Fibroblast of skin of left quadriceps (primary cell): ENCODE measurements at regions not wholly inside any gene's neighbourhood (a gene's known extent, or its start where the extent isn't known, plus 50 kb on each side); places are given as distances from the start of the nearest gene placed in this dataset.
A peak's percentile ranks its signal among the peaks of the same experiment; 100 is the strongest.
"Not testable (repeated sequence)": the region's sequence is repeated elsewhere in the genome, so short reads cannot be mapped to it uniquely, and the experiment has no call there.

Experiments used
- DNase-seq, 2 experiments: peaks; one replicate each; pipeline ENCODE4 v3.0.0-alpha.2; 2013; ENCODE audit warnings: low read depth in 2 of 2

DNA sequence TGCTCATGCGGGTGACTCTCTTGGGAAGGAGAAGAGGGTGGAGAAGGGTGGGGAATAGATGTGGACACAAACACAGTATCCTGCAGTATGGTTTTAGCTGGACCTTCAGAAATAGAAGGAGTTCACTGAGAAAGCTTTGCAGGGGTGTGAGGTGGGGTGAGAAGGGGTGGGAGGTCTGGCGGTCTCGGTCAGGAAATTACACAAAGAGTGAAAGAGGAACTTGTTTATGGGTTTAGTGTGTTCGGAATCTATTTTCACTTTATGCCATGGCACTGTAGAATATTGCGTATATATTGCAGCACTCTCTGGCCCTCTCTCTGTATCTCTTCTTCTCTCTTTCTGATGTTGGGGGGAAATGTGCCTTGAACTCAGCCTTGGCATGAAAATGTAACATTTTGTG lies 148.2 kb upstream of the GOT2 start:
- DNase-seq: no peak

DNA sequence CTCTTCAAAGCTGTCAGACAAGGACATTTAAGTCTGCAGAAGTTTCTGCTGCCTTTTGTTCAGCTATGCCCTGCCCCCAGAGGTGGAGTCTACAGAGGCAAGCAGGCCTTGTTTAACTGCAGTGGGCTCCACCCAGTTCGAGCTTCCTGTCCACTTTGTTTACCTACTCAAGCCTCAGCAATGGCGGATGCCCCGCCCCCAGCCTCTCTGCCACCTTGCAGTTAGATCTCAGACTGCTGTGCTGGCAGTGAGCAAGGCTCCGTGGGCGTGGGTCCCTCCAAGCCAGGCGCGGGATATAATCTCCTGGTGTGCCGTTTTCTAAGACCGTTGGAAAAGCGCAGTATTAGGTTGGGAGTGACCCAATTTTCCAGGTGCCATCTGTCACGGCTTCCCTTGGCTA lies 144.5 kb upstream of the GOT2 start:
- DNase-seq: not testable (repeated sequence)

DNA sequence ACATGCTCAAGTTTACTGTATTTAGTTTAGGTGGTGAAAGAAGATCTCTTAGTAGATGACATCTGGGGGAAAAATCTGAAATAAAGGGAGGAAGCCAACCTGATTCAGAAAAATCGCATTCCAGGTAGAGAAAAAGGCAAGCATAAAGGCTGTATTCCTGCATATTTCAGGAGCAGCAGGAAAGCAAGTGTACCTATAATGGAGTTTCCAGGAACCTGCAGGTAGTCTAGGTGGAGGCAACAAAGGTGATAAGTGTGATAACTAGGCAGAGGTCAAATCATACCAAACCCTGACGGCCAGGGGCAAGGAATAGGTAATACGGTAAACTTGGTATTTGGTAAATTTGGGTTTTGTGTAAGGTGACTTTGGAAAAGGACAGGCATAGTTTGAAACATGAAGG lies 132.8 kb upstream of the GOT2 start:
- no peak for DNase-seq

DNA sequence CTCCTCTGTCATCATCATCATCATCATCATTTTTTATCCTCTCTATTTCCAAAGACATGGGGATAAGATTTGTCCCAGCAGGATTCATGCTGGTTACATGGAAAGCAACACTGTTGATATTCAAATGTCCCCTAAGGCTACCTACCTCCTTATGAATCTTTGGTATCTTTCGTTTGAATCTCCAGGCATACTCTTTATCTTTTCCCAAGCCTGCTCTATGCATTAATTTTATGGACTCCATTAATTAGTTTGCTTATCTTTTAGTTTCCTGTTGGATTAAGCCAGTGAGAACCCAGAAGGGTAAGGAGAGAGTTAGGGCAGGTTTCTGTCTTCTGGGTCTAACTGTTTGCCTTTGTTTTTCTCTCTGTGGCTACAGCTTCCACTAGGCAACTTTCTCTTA lies 129.6 kb upstream of the GOT2 start:
- DNase-seq: no peak

DNA sequence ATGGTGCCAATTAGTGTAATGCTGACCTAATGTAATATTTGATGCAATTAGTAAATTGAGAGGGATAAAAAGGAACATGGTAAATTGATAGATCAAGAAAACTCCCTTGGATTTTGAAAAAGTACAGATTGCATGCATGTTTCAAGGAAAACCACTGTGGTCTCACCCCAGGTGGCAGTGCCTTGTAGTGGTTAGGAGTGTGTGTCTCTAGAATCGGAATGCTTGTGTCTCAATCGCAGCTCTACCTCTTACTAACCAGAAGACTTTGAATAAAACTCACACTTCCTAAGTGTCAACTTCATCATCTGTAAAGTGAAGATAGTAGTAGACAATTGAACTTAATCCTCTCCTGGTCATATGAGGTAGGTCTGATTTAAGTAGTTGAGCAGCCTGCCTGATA lies 128.9 kb upstream of the GOT2 start:
- DNase-seq: no peak

DNA sequence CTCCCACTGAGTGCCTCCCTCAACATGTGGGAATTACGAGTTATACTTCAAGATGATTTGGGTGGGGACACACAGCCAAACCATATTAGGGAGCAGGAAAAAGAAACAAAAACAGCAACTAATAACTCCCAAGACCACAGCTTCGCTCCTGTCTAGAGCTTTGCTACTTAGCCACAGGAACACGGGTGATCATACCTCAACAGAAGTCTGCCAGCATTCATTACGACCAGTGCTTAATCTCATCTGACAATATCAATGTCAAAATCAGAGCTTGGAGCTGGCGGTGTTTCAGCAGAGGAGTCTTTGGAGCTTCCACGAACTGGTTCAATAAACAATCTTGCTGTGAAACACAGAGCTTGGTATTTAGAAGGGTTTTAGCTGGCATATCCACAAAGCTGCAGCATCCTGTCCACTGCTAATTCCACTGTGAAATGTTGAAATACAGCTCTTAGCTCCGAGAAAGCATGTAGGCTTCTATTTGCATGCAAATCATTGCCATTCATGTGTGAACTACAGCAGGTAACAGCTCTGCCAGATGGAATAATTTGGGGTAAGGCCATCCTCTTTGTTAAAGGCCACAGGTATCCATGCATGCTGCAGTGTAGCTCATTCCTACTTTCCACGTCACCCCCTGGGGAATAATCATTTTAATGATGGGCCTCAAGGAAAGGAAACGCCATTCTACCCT lies 128.4 kb upstream of the GOT2 start:
- DNase-seq: no peak

DNA sequence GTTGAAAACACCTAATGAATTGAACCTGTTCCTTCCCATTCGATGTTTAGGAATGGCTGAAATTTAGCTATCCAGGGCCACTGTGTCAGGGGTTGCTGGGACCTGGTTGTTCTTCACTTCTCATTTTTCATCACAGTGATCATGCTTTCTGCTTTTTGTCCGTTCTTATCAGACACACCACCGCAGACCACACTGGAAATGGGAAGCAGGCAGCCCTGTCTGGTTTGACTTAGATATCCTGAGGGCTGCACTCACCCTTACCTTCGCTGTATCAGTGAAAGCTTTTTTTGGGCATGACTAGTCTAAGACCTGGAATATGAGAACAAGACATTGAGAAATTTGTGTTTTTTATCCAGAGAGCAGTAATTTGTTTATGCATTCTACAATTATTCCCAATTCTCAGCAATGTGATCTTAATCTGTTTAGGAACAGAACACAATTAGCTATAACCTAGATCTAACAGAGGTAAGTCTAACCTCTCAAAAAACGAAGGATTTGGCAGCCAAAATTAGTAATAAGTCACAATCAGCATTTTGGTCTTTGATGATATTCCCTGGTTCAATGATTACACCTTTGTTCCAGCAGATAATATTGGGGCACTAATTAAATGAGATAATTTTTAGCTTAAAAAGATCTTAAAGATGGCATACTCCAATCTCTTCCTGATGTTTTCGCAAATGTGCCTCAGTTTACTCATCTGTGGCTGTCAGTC lies 126.0 kb upstream of the GOT2 start:
- DNase-seq: no peak

DNA sequence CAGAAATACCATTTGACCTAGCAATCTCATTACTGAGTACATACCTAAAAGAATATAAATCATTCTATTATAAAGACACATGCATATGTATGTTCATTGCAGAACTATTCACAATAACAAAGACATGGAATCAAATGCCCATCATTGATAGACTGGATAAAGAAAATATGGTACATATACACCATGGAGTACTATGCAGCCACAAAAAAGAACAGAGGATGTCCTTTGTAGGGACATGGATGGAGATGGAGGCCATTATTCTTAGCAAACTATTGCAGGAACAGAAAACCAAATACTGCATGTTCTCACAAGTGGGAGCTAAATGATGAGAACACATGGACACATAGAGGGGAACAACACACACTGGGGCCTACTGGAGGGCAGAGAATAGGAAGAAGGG lies 124.5 kb upstream of the GOT2 start:
- not testable (repeated sequence) for DNase-seq

DNA sequence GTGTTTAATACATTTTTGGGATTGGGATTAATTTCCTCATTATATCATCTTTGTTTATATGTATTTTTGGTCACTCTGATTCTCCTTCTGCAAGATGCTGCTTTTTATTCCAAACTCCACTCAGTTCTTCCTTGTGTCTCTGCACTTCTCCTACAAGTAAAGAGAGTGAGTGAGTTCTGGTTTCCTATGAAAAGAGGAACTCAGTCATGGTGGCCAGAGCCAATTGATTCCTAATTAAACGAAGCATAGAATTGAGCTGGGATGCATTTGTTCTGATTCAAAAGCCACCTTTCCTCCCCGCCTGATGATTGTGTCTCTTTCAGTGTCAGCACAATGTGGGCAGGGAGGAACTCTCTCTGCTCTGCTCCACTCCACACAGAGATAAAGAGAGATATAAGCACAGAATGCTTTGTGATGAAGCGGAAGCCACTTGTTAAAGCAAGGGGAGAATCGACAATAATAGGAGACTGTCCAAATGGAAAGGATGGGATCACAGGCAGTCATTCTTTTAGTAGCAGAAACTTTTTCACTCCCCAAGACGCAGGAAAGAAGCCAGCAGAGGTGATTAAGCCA lies 121.3 kb upstream of the GOT2 start:
- no peak for DNase-seq

DNA sequence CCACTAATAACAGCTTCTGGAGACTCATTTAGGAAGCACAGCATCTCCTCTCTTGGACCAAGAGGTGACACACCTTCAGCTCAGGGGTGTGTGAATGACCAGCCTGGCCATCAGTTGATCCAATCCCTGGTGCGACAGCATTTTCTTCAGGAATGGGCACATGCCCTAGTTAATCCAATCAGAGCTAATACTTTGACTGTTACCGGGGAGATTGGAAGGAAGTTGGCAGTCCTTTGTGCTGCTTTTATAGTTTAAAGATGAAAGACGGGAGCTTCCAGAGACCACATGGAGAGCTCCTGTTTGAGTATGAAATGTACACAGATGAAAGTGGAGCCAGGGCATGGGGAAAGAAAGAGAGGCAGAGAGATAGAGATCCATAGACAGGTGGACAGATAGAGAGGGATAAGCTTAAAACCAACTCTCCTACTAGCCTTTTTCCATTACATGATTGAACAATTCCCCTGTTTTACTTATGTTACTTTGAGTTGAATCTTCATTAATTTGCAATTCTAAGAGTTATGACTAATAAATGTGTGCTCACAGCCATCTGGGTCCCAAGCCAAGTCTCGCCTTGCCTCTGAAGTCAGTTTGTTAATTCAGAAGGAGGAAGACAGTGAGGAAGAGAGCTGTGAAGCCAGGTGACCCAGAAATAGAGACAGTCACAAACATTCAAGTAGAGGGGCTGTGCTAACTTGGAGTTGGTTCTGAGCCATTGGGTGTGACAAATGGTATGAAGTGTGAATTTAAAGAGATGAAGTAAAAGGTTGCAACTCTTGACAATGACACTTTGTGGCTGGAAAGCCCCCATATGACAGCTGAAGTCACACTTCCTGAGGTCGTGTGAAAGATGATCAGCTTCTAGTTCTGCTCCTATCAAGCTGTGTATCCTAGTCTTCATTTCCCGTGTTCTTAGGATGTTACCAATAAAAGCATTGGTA lies 120.0 kb upstream of the GOT2 start:
- no peak for DNase-seq

DNA sequence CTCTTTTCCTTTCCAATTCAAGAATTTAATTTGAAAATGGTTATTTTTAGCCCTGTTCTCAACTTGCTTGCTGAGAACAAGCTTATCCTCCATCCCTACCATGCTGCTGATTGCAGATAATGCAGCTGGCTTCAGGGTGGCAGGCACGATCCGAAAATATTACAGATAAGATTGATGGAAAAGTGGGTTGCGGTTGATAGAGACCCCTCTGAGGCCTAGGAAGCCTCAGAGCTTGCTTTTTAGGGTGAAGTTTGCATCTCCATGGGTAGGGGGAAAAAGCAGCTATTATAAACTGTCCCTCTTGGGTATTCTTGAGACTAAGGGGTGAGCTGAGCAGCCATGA lies 116.5 kb upstream of the GOT2 start:
- no peak for DNase-seq

DNA sequence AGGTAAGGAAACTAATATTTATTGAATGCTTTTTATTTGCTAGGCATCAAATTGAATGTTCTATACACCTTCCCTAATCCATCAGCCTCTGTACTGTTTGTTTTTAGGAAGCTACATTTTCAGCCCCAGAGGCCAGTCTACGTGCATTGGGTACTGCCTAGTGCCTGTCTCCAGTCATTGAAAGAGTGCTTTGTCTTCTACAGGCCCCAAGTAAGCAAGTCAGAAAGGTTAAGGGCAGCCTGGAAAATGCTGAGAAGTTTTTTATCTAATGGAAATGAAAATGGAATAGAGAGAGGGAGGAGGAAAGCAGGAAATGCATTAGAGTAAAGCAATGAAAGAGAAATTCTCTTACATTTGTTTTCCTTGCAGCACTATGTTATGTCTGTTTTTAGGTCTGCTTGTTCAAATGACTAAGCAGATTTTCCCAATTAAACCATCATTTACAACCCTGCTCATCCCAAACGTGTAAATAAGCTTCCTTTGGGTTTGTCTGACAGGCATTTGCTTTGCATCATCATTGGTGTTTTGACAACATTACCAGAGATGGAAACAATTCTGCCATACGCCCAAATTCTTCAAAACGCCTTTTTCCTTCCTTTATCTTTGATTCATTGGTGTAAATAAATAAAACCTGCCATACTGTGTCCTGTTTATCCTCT lies 116.0 kb upstream of the GOT2 start:
- no peak for DNase-seq

DNA sequence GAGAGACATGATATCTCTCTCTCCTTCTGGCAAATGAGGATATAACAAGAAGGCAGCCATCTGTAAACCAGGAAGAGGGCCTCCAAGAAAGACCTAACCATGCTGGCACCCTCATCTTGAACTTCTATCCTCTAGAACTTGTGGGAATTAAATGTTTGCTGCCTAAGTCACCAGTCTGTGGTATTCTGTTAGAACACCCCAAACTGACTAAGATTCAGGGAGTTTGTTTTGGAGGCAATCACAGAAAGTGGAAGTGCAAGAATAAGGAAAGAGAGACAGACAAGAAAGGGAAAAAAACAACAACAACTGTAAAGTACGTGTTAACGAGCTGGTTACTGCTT lies 114.5 kb upstream of the GOT2 start:
- DNase-seq: no peak

DNA sequence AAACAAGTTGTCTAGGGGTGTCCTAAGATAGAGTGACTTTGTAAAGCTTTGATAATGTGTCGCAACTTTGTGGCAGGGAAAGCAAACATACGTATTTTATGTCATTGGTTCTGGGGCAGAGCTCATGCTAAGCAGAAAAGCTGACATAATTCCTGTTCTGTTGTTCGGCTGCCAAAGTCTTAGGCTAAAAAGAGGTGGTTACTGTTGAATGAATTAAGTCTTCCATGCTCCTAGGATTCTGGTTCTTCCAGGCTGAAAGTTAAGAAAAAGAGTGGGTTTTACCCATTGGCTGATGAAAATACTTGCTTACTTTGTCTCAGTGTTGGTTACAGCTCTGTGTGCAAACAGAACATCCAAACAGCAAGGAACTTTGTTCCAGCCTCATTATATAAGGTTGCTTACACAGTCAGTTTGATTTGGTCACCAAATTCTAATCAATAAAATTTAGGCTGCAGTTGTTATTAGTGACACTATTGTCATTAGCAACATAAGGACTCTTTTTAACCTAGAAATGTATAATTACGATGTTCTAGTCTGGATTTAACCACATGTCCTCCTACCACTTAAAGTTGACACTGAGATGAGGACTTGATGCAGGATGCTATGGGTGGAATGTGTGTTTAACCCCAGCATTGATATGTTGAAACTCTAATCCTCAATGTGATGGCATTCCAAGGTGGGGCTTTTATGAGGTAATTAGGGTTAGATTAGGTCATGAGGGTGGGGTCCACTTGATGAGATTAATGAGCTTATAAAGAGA lies 114.0 kb upstream of the GOT2 start:
- DNase-seq: no peak

DNA sequence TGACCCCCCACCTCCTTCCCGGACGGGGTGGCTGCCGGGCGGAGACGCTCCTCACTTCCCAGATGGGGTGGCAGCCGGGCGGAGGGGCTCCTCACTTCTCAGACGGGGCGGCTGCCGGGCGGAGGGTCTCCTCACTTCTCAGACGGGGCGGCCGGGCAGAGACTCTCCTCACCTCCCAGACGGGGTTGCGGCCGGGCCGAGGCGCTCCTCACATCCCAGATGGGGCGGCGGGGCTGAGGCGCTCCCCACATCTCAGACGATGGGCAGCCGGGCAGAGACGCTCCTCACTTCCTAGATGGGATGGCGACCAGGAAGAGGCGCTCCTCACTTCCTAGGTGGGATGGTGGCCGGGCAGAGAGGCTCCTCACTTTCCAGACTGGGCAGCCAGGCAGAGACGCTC lies 112.1 kb upstream of the GOT2 start:
- DNase-seq: not testable (repeated sequence)

DNA sequence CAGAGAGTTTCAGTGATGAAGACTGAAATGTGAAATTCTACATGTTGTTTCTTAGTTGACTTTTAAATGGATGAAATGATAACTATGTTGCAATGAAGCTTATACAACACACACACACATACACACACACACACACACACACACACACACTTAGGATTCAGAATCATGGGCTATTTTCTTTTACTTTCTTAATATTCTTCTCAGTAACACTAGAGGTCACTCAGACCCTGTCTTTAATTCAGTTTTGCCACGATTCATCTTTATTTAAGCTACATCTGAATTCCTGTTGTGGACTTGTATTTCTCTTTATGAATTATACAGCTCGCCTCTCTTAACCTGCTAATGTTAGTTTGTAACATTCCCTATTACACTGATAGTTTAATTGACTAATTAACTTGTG lies 109.6 kb upstream of the GOT2 start:
- peak; percentile 9 to 12 for DNase-seq

DNA sequence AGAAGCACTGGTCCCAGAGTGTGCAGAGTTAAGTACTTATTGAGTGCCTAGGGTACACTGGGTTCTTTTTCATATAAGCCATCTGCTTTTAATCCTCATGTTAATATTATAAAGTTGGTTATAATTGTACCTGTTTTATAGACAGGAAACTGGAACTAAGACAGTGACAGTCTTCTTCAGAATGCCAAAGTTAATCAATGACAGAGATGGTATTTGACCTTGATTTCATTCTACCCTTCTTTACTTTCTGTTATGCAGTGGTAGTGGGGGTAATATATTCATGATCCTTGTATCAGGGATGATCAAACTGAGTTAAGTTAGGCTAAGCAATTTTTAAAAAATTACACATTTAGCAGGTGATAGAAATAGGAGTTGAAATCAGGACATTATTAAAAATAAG lies 108.6 kb upstream of the GOT2 start:
- no peak for DNase-seq

DNA sequence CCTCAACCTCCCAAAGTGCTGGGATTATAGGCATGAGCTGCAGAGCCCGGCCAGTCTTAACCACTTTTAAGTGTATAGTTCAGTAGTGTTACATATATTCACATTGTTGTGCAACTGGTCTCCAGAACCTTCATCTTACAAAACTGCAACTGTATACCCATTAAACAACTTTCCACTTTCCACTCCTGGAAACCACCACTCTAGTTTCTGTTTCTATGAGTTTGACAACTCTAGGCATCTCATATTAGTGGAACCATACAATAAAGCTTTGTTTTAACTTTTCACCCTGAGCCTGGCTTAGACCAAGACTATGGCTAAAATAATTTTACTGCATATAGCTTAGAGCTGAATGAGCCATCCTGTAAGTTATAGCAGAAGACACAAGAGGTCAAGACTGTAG lies 108.0 kb upstream of the GOT2 start:
- no peak for DNase-seq

DNA sequence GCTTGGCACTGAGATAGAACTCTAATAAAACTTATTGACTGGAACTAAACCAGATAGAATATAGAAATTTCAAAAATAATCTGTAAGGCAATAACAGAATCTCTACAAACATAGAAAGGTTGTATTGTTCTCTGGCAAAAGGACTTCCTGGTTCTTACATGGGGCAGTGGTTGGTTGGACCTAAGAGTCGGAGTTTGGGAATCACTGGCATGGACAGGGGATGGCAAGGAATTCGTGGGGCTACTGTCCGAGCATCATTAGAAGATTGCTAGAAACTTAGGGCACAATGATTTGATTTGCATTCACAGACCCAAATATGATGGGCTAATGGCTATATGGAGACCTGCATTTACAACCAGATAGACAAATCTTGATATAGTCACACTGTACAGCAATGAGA lies 103.8 kb upstream of the GOT2 start:
- no peak for DNase-seq

DNA sequence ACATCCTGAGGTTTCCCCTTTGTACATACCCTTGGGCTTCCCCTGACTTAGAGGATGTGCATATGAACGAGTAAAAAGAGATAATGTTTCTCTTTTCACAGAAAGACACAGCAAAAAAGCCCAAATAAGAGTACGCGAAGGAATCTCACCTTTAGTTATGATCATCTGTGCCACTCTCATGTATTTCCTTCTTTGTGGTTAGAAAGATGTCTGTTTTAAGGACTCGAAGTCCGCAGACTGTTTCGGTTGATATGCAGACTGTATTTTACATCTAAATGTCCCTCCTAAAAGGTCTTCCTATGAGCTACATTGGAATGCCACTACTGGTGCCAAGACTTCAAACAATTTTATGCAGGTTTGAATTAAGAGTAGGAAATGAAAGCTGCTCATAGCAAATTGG lies 102.3 kb upstream of the GOT2 start:
- DNase-seq: no peak

DNA sequence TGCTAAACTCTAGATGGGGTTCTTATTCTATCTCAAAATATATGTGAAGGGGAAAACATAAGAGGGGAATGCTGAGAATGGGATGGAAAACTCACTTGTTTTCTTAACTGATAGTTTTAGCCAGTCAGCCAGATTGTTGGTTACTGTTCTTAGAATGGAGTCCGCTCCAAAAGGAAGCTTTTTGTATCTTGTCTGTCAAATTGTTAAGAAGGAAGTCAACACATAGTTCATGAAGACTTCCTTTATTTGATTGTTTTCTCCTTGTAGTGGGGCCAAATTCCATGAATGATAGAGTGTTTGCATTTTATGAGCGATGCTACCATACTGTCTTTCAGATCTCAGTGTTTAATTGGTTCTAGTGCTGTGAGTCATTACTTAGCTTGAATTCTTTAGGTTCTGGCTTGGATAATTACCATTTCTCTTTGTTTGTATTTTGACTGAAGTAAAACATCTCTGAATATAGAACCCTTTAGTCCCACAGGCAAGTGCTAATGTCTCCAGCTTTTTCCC lies 98.3 kb upstream of the GOT2 start:
- DNase-seq: no peak
